GM19463 (cell line): ENCODE measurements at regions not wholly inside any gene's neighbourhood (a gene's known extent, or its start where the extent isn't known, plus 50 kb on each side); places are given as distances from the start of the nearest gene placed in this dataset.
"Not testable (repeated sequence)": the region's sequence is repeated elsewhere in the genome, so short reads cannot be mapped to it uniquely, and the experiment has no call there.

Experiments used
- ATAC-seq: cut with Tn5 transposase; IDR thresholded peaks from one replicate; pipeline ENCODE4 v1.9.1; 2021; ENCODE audit warnings: mild to moderate bottlenecking, moderate library complexity; ENCODE audit not compliant: unreplicated experiment

- no peak for ATAC-seq
Observed at GRCh38 chr16:35793601-35794000, 2334.2 kb downstream of the TP53TG3F start.

DNA sequence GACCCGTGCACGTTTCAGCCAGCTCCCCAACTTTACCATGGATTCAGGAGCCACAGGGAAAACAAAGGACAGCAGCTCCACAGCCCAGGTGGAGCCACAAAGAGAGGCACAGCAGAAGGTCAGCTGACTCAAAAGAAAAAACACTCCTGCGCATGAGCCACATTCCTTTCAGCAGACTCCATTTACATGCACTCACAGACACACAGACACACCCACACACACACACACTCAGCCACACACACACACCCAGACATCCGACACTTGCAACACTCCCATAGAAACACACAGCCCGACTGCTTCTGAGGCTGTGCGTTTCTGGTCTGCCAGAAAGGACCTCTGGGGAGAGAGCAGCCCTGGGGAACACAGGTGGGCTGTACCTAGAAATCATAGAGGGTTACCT is 2335.5 kb downstream of the TP53TG3F start:
- no peak for ATAC-seq

- no peak for ATAC-seq
Observed at GRCh38 chr16:35795361-35796029, 2336.1 kb downstream of the TP53TG3F start.

DNA sequence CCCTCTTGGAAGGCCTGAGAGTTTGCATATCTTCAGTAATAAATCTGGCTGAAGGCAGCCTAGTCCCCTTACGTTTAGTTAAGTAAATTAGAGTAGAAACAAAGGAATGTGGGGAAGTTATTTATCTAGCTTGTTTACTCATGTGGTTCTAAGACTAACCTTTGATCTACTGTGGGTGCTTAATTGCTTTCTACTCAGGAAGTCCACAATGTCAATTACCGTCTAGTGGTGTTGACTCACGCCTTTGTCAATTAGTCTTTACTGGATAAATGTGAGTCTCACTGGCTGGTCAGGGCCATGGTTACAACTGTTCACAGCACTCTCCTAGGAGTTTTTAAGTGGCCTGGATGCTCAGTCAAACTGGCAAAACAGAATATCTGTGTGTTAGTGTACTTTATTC is 2338.4 kb downstream of the TP53TG3F start:
- no peak for ATAC-seq

GRCh38 chr16:35798885-35799426 is 2339.5 kb downstream of the TP53TG3F start:
- ATAC-seq: no peak

GRCh38 chr16:35804465-35804864 is 2345.1 kb downstream of the TP53TG3F start:
- not testable (repeated sequence) for ATAC-seq

DNA sequence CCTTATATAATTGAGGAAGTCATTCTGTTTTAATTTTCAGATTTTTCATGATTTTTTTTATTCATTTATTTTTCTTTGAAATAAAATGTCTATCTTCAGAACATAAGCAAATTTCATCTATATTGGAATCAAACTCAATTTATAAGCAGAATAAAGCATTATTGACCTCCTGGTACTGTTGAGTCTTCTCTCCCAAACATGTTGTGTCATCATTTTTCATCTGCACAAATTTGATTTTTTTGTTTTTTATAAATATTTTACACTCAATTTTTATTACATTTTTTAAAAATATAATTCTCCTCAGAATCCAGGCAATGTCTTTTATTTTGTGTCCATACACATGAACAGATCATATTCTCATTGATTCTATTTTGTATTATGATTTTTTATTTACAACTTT is 2363.9 kb downstream of the TP53TG3F start:
- ATAC-seq: no peak

DNA sequence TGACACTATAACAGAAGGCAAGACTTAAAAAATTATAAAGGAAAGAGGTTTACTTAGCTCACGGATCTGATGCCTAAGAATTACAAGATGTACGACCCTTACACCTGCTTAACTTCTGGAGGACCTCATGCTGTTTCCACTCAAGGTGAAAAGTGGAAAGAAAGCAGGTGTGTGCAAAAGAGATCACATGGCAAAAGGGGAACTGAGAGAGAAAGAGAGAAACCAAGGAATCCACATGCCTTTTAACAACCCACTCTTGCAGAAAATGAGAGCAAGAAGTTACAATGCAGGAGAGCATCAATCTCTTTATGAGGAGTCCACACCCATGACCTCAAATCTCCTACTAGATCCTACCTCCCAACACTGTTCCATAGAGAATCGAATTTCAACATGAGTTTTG is 2382.2 kb downstream of the TP53TG3F start:
- no peak for ATAC-seq

DNA sequence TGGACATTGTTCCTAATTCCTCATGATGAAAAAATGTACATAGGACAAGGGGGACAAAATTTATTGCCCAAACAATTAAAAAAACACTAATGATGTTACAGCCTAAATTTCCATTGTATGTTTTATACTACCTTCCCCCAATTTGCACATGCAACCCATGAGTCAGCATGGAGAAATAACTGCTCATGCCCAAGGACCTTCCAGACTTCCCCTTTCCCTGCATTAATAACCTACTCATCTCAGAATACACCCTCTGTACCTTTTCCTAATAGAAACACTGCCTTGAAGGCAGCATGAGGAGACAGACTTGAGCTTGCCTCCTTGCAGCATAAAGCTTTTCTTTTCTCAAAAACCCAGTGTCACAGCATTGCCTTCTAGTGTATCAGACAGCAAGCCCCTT is 2402.8 kb downstream of the TP53TG3F start:
- ATAC-seq: no peak

DNA sequence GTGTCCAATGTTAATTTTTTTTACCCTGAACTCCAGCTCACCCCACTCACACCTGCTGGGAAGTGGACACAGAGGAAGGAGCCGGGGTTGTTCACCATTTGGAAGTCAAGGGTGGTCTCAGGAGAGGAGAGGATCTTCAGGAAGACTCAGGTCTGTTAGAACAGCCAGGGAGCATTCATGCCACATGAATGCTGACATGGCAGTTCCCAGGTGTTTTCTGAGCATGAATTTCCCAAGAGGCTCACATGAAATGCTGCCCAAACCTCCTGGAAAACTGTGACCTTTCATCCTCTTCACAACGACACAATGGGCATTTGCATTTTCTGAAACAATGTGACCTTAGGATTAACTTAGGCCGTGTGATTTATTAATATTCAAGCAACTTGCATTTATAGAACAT is 2409.2 kb downstream of the TP53TG3F start:
- no peak for ATAC-seq

DNA sequence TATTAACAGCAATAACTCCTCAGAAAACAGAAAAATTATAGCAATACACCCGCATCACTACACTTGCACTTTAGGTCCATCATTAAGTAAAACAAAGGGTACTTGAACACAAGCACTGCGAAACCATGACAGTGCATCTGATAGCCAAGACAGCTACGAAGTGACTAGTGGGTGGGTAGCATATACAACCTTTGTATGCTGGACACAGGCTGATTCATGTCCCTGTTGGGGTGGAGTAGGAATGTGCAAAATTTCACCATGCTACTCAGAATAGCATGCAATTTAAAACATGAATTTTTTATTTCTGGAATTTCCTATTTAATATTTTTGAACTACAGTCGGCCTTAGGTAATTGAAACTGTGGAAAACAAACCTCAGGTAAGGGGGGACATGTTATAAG is 2414.1 kb downstream of the TP53TG3F start:
- ATAC-seq: no peak

DNA sequence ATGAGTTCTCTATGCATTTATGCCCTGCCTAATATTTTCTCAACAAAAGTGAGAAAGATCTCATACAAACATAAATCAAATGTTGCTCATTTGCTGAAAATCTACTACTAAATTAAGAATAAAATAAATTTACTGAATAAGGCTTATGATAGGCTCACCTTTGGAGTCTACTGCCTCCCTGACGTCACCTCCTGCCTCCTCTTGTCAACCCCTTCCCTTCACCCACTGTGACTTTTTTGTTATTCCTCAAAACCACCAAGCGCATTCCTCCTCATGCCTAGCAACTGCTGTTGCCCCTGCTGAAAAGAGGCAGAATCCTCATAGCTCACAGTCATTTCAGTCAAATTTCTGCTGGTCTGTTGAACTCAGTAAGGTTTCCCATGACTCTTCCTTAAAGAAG is 2422.2 kb downstream of the TP53TG3F start:
- no peak for ATAC-seq

- ATAC-seq: no peak
Observed at GRCh38 chr16:35906440-35906839, 2447.0 kb downstream of the TP53TG3F start.

- no peak for ATAC-seq
Observed at GRCh38 chr16:35908152-35908551, 2448.7 kb downstream of the TP53TG3F start.

GRCh38 chr16:35908942-35909341 is 2449.5 kb downstream of the TP53TG3F start:
- no peak for ATAC-seq

GRCh38 chr16:35909351-35909954 is 2450.0 kb downstream of the TP53TG3F start:
- ATAC-seq: no peak

- no peak for ATAC-seq
Observed at GRCh38 chr16:35910409-35910808, 2451.0 kb downstream of the TP53TG3F start.

GRCh38 chr16:35911899-35912298 is 2452.5 kb downstream of the TP53TG3F start:
- ATAC-seq: no peak

DNA sequence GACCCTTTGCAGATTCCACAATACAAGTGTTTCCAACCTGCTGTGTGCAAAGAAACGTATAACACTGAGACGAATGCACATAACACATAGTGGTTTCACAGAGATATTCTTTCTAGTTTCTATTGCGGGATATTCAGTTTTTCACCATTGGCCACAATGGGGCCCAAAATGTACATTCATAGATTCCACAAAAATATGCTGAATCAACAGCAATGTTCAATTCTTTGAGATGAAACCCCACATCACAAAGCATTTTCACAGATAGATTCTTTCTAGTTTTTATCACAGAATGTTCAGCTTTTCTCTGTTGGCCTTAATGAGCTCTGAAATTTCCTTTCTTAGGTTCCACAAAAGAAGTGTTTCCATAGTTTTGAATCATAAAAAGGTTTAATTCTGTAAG is 2472.3 kb downstream of the TP53TG3F start:
- no peak for ATAC-seq
